HEK293 (cell line): ENCODE measurements at regions not wholly inside any gene's neighbourhood (a gene's known extent, or its start where the extent isn't known, plus 50 kb on each side); places are given as distances from the start of the nearest gene placed in this dataset.

Experiments used
- BCL11A ChIP-seq: fragments of 450-650 bp; formaldehyde crosslinking; IDR thresholded peaks from 2 replicates; pipeline ENCODE4 v1.5.1; 2016; ENCODE audit warnings: low read depth, missing biosample characterization, missing genetic modification characterization
- REST ChIP-seq: fragments of 450-650 bp; formaldehyde crosslinking; IDR thresholded peaks from 2 replicates; pipeline ENCODE4 v1.5.1; 2016; ENCODE audit warnings: missing biosample characterization, missing genetic modification characterization
- SCRT1 ChIP-seq: fragments of 450-650 bp; formaldehyde crosslinking; IDR thresholded peaks from 2 replicates; pipeline ENCODE4 v1.5.1; 2016; ENCODE audit warnings: missing biosample characterization, missing genetic modification characterization, borderline replicate concordance
- ZBTB17 ChIP-seq: fragments of 450-650 bp; formaldehyde crosslinking; IDR thresholded peaks from 2 replicates; pipeline ENCODE4 v1.5.1; 2016; ENCODE audit warnings: missing biosample characterization, missing genetic modification characterization
- ZNF350 ChIP-seq: fragments of 450-650 bp; formaldehyde crosslinking; IDR thresholded peaks from 2 replicates; pipeline ENCODE4 v1.5.0; 2017; ENCODE audit warnings: missing biosample characterization, mild to moderate bottlenecking, missing genetic modification characterization
- ZNF530 ChIP-seq: fragments of 450-650 bp; formaldehyde crosslinking; IDR thresholded peaks from 2 replicates; pipeline ENCODE4 v1.5.1; 2016; ENCODE audit warnings: low read depth, missing biosample characterization, missing genetic modification characterization
- ZNF768 ChIP-seq: fragments of 450-650 bp; formaldehyde crosslinking; IDR thresholded peaks from 2 replicates; pipeline ENCODE4 v1.5.1; 2018; ENCODE audit warnings: missing biosample characterization, mild to moderate bottlenecking, missing genetic modification characterization
- ZNF777 ChIP-seq: fragments of 450-650 bp; formaldehyde crosslinking; IDR thresholded peaks from 2 replicates; pipeline ENCODE4 v1.5.1; 2017; ENCODE audit warnings: missing biosample characterization, missing genetic modification characterization, borderline replicate concordance
- TF ChIP-seq, protein P1 (sequence below): fragments of 450-650 bp; formaldehyde crosslinking; IDR thresholded peaks from 2 replicates; pipeline ENCODE4 v1.5.1; 2016; ENCODE audit warnings: missing biosample characterization, missing genetic modification characterization

- TF ChIP-seq, protein P1, sequence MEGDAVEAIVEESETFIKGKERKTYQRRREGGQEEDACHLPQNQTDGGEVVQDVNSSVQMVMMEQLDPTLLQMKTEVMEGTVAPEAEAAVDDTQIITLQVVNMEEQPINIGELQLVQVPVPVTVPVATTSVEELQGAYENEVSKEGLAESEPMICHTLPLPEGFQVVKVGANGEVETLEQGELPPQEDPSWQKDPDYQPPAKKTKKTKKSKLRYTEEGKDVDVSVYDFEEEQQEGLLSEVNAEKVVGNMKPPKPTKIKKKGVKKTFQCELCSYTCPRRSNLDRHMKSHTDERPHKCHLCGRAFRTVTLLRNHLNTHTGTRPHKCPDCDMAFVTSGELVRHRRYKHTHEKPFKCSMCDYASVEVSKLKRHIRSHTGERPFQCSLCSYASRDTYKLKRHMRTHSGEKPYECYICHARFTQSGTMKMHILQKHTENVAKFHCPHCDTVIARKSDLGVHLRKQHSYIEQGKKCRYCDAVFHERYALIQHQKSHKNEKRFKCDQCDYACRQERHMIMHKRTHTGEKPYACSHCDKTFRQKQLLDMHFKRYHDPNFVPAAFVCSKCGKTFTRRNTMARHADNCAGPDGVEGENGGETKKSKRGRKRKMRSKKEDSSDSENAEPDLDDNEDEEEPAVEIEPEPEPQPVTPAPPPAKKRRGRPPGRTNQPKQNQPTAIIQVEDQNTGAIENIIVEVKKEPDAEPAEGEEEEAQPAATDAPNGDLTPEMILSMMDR: no peak
- TF ChIP-seq SCRT1 (tag by site-specific recombination) (no peak), REST (tag by site-specific recombination) (no peak), ZNF768 (tag by site-specific recombination) (no peak), ZNF530 (tag by site-specific recombination) (no peak), BCL11A (tag by site-specific recombination) (no peak), ZNF350 (no peak), ZNF777 (tag by site-specific recombination) (no peak), ZBTB17 (no peak)
These were observed 122.3 kb downstream of the RPS12 start for GRCh38 chr6:132936646-132937045.
